ENCODE measurements at regions not wholly inside any gene's neighbourhood (a gene's known extent, or its start where the extent isn't known, plus 50 kb on each side); places are given as distances from the start of the nearest gene placed in this dataset.

- TF ChIP-seq U2AF2 (optimal IDR thresholded peaks at IDR 0.05; ENCODE audit: low read depth, low read length) (no peak), ZZZ3 (IDR thresholded peaks at IDR 0.05) (no peak), SRSF9 (IDR thresholded peaks at IDR 0.05; ENCODE audit: borderline replicate concordance, low read depth, low read length) (no peak), SOX6 (IDR thresholded peaks at IDR 0.05) (no peak), HMG20A (CRISPR knock-in tag; conservative IDR thresholded peaks at IDR 0.05) (no peak), FIP1L1 (IDR thresholded peaks at IDR 0.05; ENCODE audit: low read depth, low read length, poor library complexity, severe bottlenecking) (no peak)
- TF ChIP-seq, protein P1, sequence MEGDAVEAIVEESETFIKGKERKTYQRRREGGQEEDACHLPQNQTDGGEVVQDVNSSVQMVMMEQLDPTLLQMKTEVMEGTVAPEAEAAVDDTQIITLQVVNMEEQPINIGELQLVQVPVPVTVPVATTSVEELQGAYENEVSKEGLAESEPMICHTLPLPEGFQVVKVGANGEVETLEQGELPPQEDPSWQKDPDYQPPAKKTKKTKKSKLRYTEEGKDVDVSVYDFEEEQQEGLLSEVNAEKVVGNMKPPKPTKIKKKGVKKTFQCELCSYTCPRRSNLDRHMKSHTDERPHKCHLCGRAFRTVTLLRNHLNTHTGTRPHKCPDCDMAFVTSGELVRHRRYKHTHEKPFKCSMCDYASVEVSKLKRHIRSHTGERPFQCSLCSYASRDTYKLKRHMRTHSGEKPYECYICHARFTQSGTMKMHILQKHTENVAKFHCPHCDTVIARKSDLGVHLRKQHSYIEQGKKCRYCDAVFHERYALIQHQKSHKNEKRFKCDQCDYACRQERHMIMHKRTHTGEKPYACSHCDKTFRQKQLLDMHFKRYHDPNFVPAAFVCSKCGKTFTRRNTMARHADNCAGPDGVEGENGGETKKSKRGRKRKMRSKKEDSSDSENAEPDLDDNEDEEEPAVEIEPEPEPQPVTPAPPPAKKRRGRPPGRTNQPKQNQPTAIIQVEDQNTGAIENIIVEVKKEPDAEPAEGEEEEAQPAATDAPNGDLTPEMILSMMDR (IDR thresholded peaks at IDR 0.05 in 2 of 3, conservative IDR thresholded peaks at IDR 0.05 in 1 of 3; ENCODE audit: insufficient read depth in 2 of 3, low read depth in 1 of 3, low read length in 3 of 3), result no peak
Observed at GRCh38 chr2:201016859-201017258, 53.4 kb upstream of the ORC2 start.
